ENCODE measurements at regions not wholly inside any gene's neighbourhood (a gene's known extent, or its start where the extent isn't known, plus 50 kb on each side); places are given as distances from the start of the nearest gene placed in this dataset.

GRCh38 chr4:179536694-179537093 is 2094.5 kb upstream of the AGA start:
- ATAC-seq: no peak
- H3K4me3 ChIP-seq: no peak overlapping the region
- in situ Hi-C loops (cut with MboI; ENCODE audit: low sequenced_read_pairs in 4 of 4): no loop called here

GRCh38 chr4:179539641-179540040 is 2097.4 kb upstream of the AGA start:
- ATAC-seq (no peak), DNase-seq (no peak)
- Histone ChIP-seq H3K36me3 (no peaks in the 10 kb centered on the region), H3K4me3 (no peak overlapping the region), H3K9me3 (no peaks in the 10 kb centered on the region), H3K27ac (no peak overlapping the region), H3K4me1 (no peaks in the 10 kb centered on the region), H3K27me3 (no peaks in the 10 kb centered on the region)
- intact Hi-C loops (cut with DNase I; ENCODE audit: low total_unique reads): no loop called here
- in situ Hi-C loops (cut with MboI; ENCODE audit: low sequenced_read_pairs in 4 of 4): no loop called here
- TF ChIP-seq CTCF (IDR thresholded peaks at IDR 0.05 in 4 of 5, conservative IDR thresholded peaks at IDR 0.05 in 1 of 5) (no peak), POLR2A (IDR thresholded peaks at IDR 0.05) (no peak)

More at GRCh38 chr4:179536694-179537093, 2094.5 kb upstream of the AGA start:
- no peak for DNase-seq
- TF ChIP-seq POLR2A (IDR thresholded peaks at IDR 0.05) (no peak), CTCF (IDR thresholded peaks at IDR 0.05 in 4 of 5, conservative IDR thresholded peaks at IDR 0.05 in 1 of 5) (no peak)
- H3K27ac ChIP-seq: no peak overlapping the region
- H3K27me3 ChIP-seq: no peaks in the 10 kb centered on the region
- intact Hi-C loops (cut with DNase I; ENCODE audit: low total_unique reads): no loop called here
- no peaks in the 10 kb centered on the region for H3K4me1 ChIP-seq
- H3K36me3 ChIP-seq: no peaks in the 10 kb centered on the region
- H3K9me3 ChIP-seq: no peaks in the 10 kb centered on the region

- in situ Hi-C loops (cut with MboI; ENCODE audit: low sequenced_read_pairs in 4 of 4) (no loop called here), intact Hi-C loops (cut with DNase I; ENCODE audit: low total_unique reads) (no loop called here)
- Histone ChIP-seq H3K36me3 (no peaks in the 10 kb centered on the region), H3K4me1 (no peaks in the 10 kb centered on the region), H3K27me3 (no peaks in the 10 kb centered on the region), H3K9me3 (no peaks in the 10 kb centered on the region), H3K4me3 (no peak overlapping the region), H3K27ac (no peak overlapping the region)
- TF ChIP-seq POLR2A (IDR thresholded peaks at IDR 0.05): no peak
- TF ChIP-seq CTCF (IDR thresholded peaks at IDR 0.05 in 4 of 5, conservative IDR thresholded peaks at IDR 0.05 in 1 of 5): no peak
- DNase-seq: no peak
- ATAC-seq: no peak
Observed at GRCh38 chr4:179543771-179544170, 2101.5 kb upstream of the AGA start.

- no peaks in the 10 kb centered on the region for H3K36me3 ChIP-seq
- no peak for ATAC-seq
- intact Hi-C loops (cut with DNase I; ENCODE audit: low total_unique reads): no loop called here
- no peaks in the 10 kb centered on the region for H3K9me3 ChIP-seq
- H3K27me3 ChIP-seq: no peaks in the 10 kb centered on the region
- TF ChIP-seq POLR2A (IDR thresholded peaks at IDR 0.05): no peak
- TF ChIP-seq CTCF (IDR thresholded peaks at IDR 0.05 in 4 of 5, conservative IDR thresholded peaks at IDR 0.05 in 1 of 5): no peak
- no peak overlapping the region for H3K27ac ChIP-seq
- DNase-seq: no peak
- in situ Hi-C loops (cut with MboI; ENCODE audit: low sequenced_read_pairs in 4 of 4): no loop called here
- H3K4me1 ChIP-seq: no peaks in the 10 kb centered on the region
- no peak overlapping the region for H3K4me3 ChIP-seq
Observed at GRCh38 chr4:179544496-179544895, 2102.3 kb upstream of the AGA start.

GRCh38 chr4:179552131-179552530 is 2109.9 kb upstream of the AGA start:
- Histone ChIP-seq H3K36me3 (no peaks in the 10 kb centered on the region), H3K27me3 (no peaks in the 10 kb centered on the region), H3K4me3 (no peak overlapping the region), H3K4me1 (no peaks in the 10 kb centered on the region), H3K9me3 (no peaks in the 10 kb centered on the region), H3K27ac (no peak overlapping the region)
- ATAC-seq (no peak), DNase-seq (no peak)
- TF ChIP-seq CTCF (IDR thresholded peaks at IDR 0.05 in 4 of 5, conservative IDR thresholded peaks at IDR 0.05 in 1 of 5): no peak
- TF ChIP-seq POLR2A (IDR thresholded peaks at IDR 0.05): no peak
- in situ Hi-C loops (cut with MboI; ENCODE audit: low sequenced_read_pairs in 4 of 4): no loop called here
- intact Hi-C loops (cut with DNase I; ENCODE audit: low total_unique reads): no loop called here

Data from gastrocnemius medialis (tissue), 4 donors.